Osteoblast (primary cell): ENCODE measurements at regions not wholly inside any gene's neighbourhood (a gene's known extent, or its start where the extent isn't known, plus 50 kb on each side); places are given as distances from the start of the nearest gene placed in this dataset.
A peak's percentile ranks its signal among the peaks of the same experiment; 100 is the strongest.

Experiments
- DNase-seq: peaks from one replicate; pipeline ENCODE4 v3.0.0; 2011; ENCODE audit warnings: low spot score, mixed read lengths; ENCODE audit not compliant: insufficient read length; ENCODE audit errors: missing footprints
- H2AFZ ChIP-seq: 2 replicates; pipeline ENCODE4 v1.6.0; 2011; ENCODE audit warnings: mild to moderate bottlenecking, low read length
- H3K27ac ChIP-seq: 2 replicates; pipeline ENCODE4 v1.5.1; 2011; ENCODE audit warnings: mild to moderate bottlenecking, low read depth, low read length, moderate library complexity
- H3K27me3 ChIP-seq: 2 replicates; pipeline ENCODE4 v1.6.0; 2012; ENCODE audit warnings: mild to moderate bottlenecking, control low read depth, inconsistent platforms, low read length, moderate library complexity; ENCODE audit not compliant: insufficient read depth
- H3K36me3 ChIP-seq: 2 replicates; pipeline ENCODE4 v1.5.1; 2011; ENCODE audit warnings: mild to moderate bottlenecking, low read length, control low read depth, moderate library complexity; ENCODE audit not compliant: insufficient read depth
- H3K4me1 ChIP-seq: 2 replicates; pipeline ENCODE4 v1.5.1; 2011; ENCODE audit warnings: mild to moderate bottlenecking, low read length, control low read depth, moderate library complexity; ENCODE audit not compliant: insufficient read depth
- H3K4me2 ChIP-seq: 2 replicates; pipeline ENCODE4 v1.6.0; 2011; ENCODE audit warnings: mild to moderate bottlenecking, low read length; ENCODE audit not compliant: insufficient read depth
- H3K4me3 ChIP-seq: fragments of 200-600 bp; sonication (generic); 3 replicates; pipeline ENCODE4 v1.5.1; 2012; ENCODE audit warnings: mild to moderate bottlenecking, low read length, inconsistent platforms; ENCODE audit not compliant: insufficient read depth
- H3K79me2 ChIP-seq: 2 replicates; pipeline ENCODE4 v1.6.0; 2012; ENCODE audit warnings: mild to moderate bottlenecking, low read length, control low read depth, inconsistent platforms; ENCODE audit not compliant: insufficient read depth
- H3K9me3 ChIP-seq: 2 replicates; pipeline ENCODE4 v1.5.1; 2011; ENCODE audit warnings: low read depth, low read length, control low read depth
- H4K20me1 ChIP-seq: 2 replicates; pipeline ENCODE4 v1.6.0; 2012; ENCODE audit warnings: mild to moderate bottlenecking, low read length, control low read depth; ENCODE audit not compliant: insufficient read depth
- CTCF ChIP-seq: IDR thresholded peaks from 2 replicates; pipeline ENCODE4 v1.5.1; 2011; ENCODE audit warnings: mild to moderate bottlenecking, low read depth, low read length, moderate library complexity; ENCODE audit errors: extremely low read depth

GRCh38 chr3:6785726-6786125 lies 75.2 kb upstream of the GRM7 start:
- no peak overlapping the region for H2AFZ ChIP-seq
- no peaks in the 10 kb centered on the region for H4K20me1 ChIP-seq
- H3K79me2 ChIP-seq: no peaks in the 10 kb centered on the region
- H3K4me2 ChIP-seq: no peak overlapping the region
- no peaks in the 10 kb centered on the region for H3K4me1 ChIP-seq
- H3K27me3 ChIP-seq: no peaks in the 10 kb centered on the region
- no peaks in the 10 kb centered on the region for H3K9me3 ChIP-seq
- DNase-seq: no peak
- no peak overlapping the region for H3K27ac ChIP-seq
- H3K36me3 ChIP-seq: no peaks in the 10 kb centered on the region
- no peak overlapping the region for H3K4me3 ChIP-seq
- no peak for TF ChIP-seq CTCF

GRCh38 chr3:6791161-6791560 lies 69.8 kb upstream of the GRM7 start:
- H3K9me3 ChIP-seq: no peaks in the 10 kb centered on the region
- H3K36me3 ChIP-seq: no peaks in the 10 kb centered on the region
- no peaks in the 10 kb centered on the region for H4K20me1 ChIP-seq
- H3K27ac ChIP-seq: no peak overlapping the region
- no peak overlapping the region for H3K4me3 ChIP-seq
- H3K4me2 ChIP-seq: no peak overlapping the region
- no peak for TF ChIP-seq CTCF
- no peaks in the 10 kb centered on the region for H3K27me3 ChIP-seq
- DNase-seq: no peak
- no peaks in the 10 kb centered on the region for H3K4me1 ChIP-seq
- no peak overlapping the region for H2AFZ ChIP-seq
- H3K79me2 ChIP-seq: no peaks in the 10 kb centered on the region

GRCh38 chr3:6799264-6799915 lies 61.5 kb upstream of the GRM7 start:
- Histone ChIP-seq H3K4me1 (no peaks in the 10 kb centered on the region), H3K27ac (no peak overlapping the region), H2AFZ (no peak overlapping the region), H3K79me2 (no peaks in the 10 kb centered on the region), H3K36me3 (no peaks in the 10 kb centered on the region), H3K4me2 (no peak overlapping the region), H4K20me1 (no peaks in the 10 kb centered on the region), H3K27me3 (no peaks in the 10 kb centered on the region), H3K9me3 (no peaks in the 10 kb centered on the region), H3K4me3 (no peak overlapping the region)
- TF ChIP-seq CTCF: peak; percentile 37
- no peak for DNase-seq

- H3K9me3 ChIP-seq: no peaks in the 10 kb centered on the region
Observed at GRCh38 chr3:6803619-6804018, 57.3 kb upstream of the GRM7 start.

More at GRCh38 chr3:6803619-6804018, 57.3 kb upstream of the GRM7 start:
- DNase-seq: no peak
- H3K36me3 ChIP-seq: no peaks in the 10 kb centered on the region
- H3K4me2 ChIP-seq: no peak overlapping the region
- H4K20me1 ChIP-seq: no peaks in the 10 kb centered on the region
- no peaks in the 10 kb centered on the region for H3K79me2 ChIP-seq
- TF ChIP-seq CTCF: no peak
- H3K4me3 ChIP-seq: no peak overlapping the region
- H3K27ac ChIP-seq: no peak overlapping the region
- H3K4me1 ChIP-seq: no peaks in the 10 kb centered on the region
- H2AFZ ChIP-seq: no peak overlapping the region
- no peaks in the 10 kb centered on the region for H3K27me3 ChIP-seq
